CD4-positive, alpha-beta T cell (primary cell): ENCODE measurements at regions not wholly inside any gene's neighbourhood (a gene's known extent, or its start where the extent isn't known, plus 50 kb on each side); places are given as distances from the start of the nearest gene placed in this dataset.

Experiments
- ATAC-seq: fragments of 200-7000 bp; cut with Tn5 transposase; one replicate; pipeline ENCODE4 v1.10.0; 2022; ENCODE audit warnings: mild to moderate bottlenecking; ENCODE audit not compliant: poor library complexity
- CTCF ChIA-PET: fragments of 350-600 bp; sonication (Branson Sonifier 250); formaldehyde crosslinking; loops from one replicate; lab custom pipeline; 2021; ENCODE audit warnings: antibody characterized with exemption, inconsistent platforms; lab: Charles Lee
- POLR2A ChIA-PET: fragments of 350-600 bp; sonication (Branson Sonifier 250); formaldehyde crosslinking; loops from one replicate; lab custom pipeline; 2021; ENCODE audit warnings: antibody characterized with exemption, inconsistent platforms; lab: Charles Lee
- DNase-seq, 14 experiments: peaks; one replicate each; pipeline ENCODE4 v3.0.0-alpha.2; 2013 to 2020; ENCODE audit warnings: mixed read lengths in 2 of 14
- H3K27ac ChIP-seq, 2 donors: one replicate each; pipeline versions ENCODE4 v1.5.1 to v1.7.0; 2013; ENCODE audit warnings: low read length in 2 of 2, low read depth in 1 of 2, mild to moderate bottlenecking in 1 of 2
- H3K27me3 ChIP-seq, 2 experiments: 1 replicate in 1 of 2; 2 replicates in 1 of 2; pipeline versions ENCODE4 v1.6.1 to v1.7.0; 2013; ENCODE audit warnings: low read length in 2 of 2, control low read depth in 1 of 2, mild to moderate bottlenecking in 1 of 2, moderate library complexity in 1 of 2; ENCODE audit not compliant: insufficient read depth in 2 of 2, control insufficient read depth in 1 of 2
- H3K36me3 ChIP-seq: one replicate; pipeline ENCODE4 v1.6.1; 2013; ENCODE audit warnings: low read length, control low read depth; ENCODE audit not compliant: insufficient read depth
- H3K4me1 ChIP-seq: one replicate; pipeline ENCODE4 v1.6.1; 2013; ENCODE audit warnings: low read length, control low read depth; ENCODE audit not compliant: insufficient read depth
- H3K4me3 ChIP-seq: one replicate; pipeline ENCODE4 v1.5.1; 2013; ENCODE audit warnings: mild to moderate bottlenecking, low read length, moderate library complexity
- H3K9me3 ChIP-seq, 2 experiments: 1 replicate in 1 of 2; 2 replicates in 1 of 2; pipeline versions ENCODE4 v1.6.1 to v1.7.0; 2013; ENCODE audit warnings: low read length in 2 of 2, mild to moderate bottlenecking in 2 of 2, control low read depth in 1 of 2, moderate library complexity in 1 of 2; ENCODE audit not compliant: control insufficient read depth in 1 of 2, insufficient read depth in 1 of 2
- H3K27ac Mint-ChIP-seq: one replicate; pipeline ENCODE4 v1.8.0; 2020; ENCODE audit warnings: mixed read lengths
- H3K27me3 Mint-ChIP-seq: one replicate; pipeline ENCODE4 v1.8.0; 2021; ENCODE audit warnings: mixed read lengths
- H3K36me3 Mint-ChIP-seq: one replicate; pipeline ENCODE4 v1.8.0; 2021; ENCODE audit warnings: low read depth, mixed read lengths
- H3K4me1 Mint-ChIP-seq: one replicate; pipeline ENCODE4 v1.8.0; 2021; ENCODE audit warnings: low read depth, mixed read lengths
- H3K4me3 Mint-ChIP-seq: one replicate; pipeline ENCODE4 v1.8.0; 2020; ENCODE audit warnings: mild to moderate bottlenecking, mixed read lengths
- H3K9me3 Mint-ChIP-seq: one replicate; pipeline ENCODE4 v1.8.0; 2020; ENCODE audit warnings: mixed read lengths
- intact Hi-C, 2 experiments: fragments of 100-400 bp; cut with DNase I in 1 of 2; cut with micrococcal nuclease in 1 of 2; formaldehyde crosslinking; loops; one replicate each; pipeline versions ENCODE4 v1.15.1 to v1.9.0; 2023 to 2025; cut with DNase I, micrococcal nuclease
- TF ChIP-seq, protein P1 (sequence below): fragments of 200-600 bp; IDR thresholded peaks from one replicate; pipeline ENCODE4 v1.8.0; 2022; ENCODE audit warnings: antibody characterized with exemption, mild to moderate bottlenecking

DNA sequence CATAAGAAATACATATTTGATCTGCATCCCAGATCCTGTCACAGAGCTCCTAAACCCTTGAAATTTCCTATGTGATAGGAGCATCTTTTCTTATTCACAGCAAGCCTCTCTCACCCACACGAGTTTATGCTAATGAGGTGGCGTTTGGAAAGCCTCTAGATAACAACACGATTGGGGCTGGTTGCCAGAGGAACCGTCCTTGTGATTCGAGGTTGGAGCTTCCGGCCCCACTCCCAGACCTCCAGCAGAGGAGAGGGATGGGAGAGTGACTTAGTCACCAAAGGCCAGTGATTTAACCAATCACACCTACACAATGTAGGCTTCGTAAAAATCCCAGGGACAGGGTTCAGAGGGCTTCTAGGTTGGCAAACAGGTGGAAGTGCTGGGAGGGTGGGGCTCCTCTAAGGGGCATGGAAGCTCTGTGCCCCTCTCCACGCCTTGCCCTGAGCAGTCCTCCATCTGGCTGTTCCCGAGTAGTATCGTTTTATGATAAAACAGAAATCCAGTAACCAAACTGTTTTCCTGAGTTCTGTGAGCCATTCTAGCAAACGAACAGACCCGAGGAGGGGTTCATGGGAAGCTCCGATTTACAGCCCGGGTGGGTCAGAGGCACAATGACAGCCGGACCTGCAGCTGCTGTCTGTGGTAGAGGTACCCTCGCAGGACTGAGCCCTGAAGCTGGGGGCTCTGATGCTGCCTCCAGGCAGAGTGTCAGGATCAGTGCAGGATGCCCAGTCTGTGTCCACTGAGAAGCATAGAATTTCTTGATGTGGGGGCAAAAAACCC is 238.1 kb upstream of the ARID1B start:
- intact Hi-C loops = no loop called here
- no peak overlapping the region for H3K27ac Mint-ChIP-seq
- H3K27me3 Mint-ChIP-seq = no peaks in the 10 kb centered on the region
- CTCF ChIA-PET = no interaction called here
- Histone ChIP-seq H3K4me1 (no peaks in the 10 kb centered on the region), H3K27ac (no peak overlapping the region), H3K27me3 (no peaks in the 10 kb centered on the region), H3K4me3 (no peak overlapping the region), H3K9me3 (no peaks in the 10 kb centered on the region), H3K36me3 (no peaks in the 10 kb centered on the region)
- TF ChIP-seq, protein P1, sequence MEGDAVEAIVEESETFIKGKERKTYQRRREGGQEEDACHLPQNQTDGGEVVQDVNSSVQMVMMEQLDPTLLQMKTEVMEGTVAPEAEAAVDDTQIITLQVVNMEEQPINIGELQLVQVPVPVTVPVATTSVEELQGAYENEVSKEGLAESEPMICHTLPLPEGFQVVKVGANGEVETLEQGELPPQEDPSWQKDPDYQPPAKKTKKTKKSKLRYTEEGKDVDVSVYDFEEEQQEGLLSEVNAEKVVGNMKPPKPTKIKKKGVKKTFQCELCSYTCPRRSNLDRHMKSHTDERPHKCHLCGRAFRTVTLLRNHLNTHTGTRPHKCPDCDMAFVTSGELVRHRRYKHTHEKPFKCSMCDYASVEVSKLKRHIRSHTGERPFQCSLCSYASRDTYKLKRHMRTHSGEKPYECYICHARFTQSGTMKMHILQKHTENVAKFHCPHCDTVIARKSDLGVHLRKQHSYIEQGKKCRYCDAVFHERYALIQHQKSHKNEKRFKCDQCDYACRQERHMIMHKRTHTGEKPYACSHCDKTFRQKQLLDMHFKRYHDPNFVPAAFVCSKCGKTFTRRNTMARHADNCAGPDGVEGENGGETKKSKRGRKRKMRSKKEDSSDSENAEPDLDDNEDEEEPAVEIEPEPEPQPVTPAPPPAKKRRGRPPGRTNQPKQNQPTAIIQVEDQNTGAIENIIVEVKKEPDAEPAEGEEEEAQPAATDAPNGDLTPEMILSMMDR = no peak
- POLR2A ChIA-PET = no interaction called here
- H3K4me1 Mint-ChIP-seq = no peaks in the 10 kb centered on the region
- H3K4me3 Mint-ChIP-seq = no peak overlapping the region
- no peak for DNase-seq
- no peaks in the 10 kb centered on the region for H3K9me3 Mint-ChIP-seq
- H3K36me3 Mint-ChIP-seq = no peaks in the 10 kb centered on the region
- ATAC-seq = no peak

DNA sequence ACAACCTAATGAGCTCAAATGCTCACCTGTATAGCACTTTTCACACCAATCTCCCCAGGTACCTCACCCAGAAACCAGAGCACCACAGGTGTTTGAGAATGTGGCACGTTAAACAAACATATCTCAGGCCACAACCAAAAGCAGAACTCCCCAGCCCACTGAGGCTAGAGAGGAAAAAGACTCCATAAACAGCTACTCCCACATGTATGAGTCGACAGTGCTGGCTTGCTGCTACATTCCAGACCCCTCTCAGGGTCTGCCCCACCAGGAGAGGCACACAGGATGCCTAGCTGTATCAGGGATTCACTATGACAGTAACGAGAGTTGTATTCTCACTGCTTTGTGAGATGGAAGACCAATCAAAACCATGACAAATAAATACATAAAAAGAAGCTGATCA is 242.6 kb upstream of the ARID1B start:
- POLR2A ChIA-PET = no interaction called here
- no peaks in the 10 kb centered on the region for H3K27me3 ChIP-seq
- H3K27ac Mint-ChIP-seq = no peak overlapping the region
- no peaks in the 10 kb centered on the region for H3K27me3 Mint-ChIP-seq
- no peaks in the 10 kb centered on the region for H3K36me3 ChIP-seq
- no peaks in the 10 kb centered on the region for H3K4me1 Mint-ChIP-seq
- CTCF ChIA-PET = no interaction called here
- H3K4me1 ChIP-seq = no peaks in the 10 kb centered on the region
- H3K4me3 Mint-ChIP-seq = no peak overlapping the region
- no peaks in the 10 kb centered on the region for H3K9me3 Mint-ChIP-seq
- no peak overlapping the region for H3K4me3 ChIP-seq
- DNase-seq (no peak), ATAC-seq (no peak)
- no peak overlapping the region for H3K27ac ChIP-seq
- TF ChIP-seq, protein P1 = no peak
- H3K36me3 Mint-ChIP-seq = no peaks in the 10 kb centered on the region
- intact Hi-C loops = no loop called here
- H3K9me3 ChIP-seq = no peaks in the 10 kb centered on the region

DNA sequence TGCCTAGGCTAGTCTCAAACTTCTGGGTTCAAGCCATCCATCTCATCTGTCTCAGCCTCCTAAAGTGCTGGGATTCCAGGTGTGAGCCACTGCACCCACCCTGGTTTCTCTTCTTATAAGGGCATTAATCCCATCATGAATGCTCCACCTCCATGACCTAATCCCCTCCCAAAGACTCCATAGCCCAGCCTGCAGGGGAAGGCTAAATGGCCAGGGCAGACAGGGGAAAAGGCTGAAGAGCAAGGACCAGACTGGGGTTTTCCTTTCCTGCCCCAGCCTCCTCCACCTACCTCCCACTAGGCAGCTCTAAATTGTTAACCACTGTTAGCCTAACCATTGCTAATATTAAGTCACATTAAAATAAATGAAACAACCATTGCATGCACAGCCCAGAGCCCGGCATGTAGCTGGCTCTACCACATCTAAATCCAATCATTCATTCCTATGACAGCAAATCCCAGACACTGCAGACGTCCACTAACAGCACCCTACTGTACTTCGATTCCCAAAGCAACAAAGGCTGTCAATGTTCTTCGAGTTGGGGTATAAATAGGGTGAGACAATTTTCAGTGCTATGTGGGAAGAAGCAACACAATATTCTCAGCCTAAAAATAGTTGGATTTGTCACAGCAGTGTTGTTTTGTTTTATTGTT is 243.2 kb upstream of the ARID1B start:
- Histone ChIP-seq H3K36me3 (no peaks in the 10 kb centered on the region), H3K27ac (no peak overlapping the region), H3K9me3 (no peaks in the 10 kb centered on the region), H3K27me3 (no peaks in the 10 kb centered on the region), H3K4me1 (no peaks in the 10 kb centered on the region), H3K4me3 (no peak overlapping the region)
- Mint-ChIP-seq H3K36me3 (no peaks in the 10 kb centered on the region), H3K4me1 (no peaks in the 10 kb centered on the region), H3K9me3 (no peaks in the 10 kb centered on the region), H3K27ac (no peak overlapping the region), H3K4me3 (no peak overlapping the region), H3K27me3 (no peaks in the 10 kb centered on the region)
- ChIA-PET CTCF (no interaction called here), POLR2A (no interaction called here)
- intact Hi-C loops = no loop called here
- no peak for ATAC-seq
- DNase-seq = no peak
- TF ChIP-seq, protein P1 = no peak
